Hematopoietic multipotent progenitor cell treated with erythropoietin and hydrocortisone succinate and interleukin-3 and kit ligand, for 8 days (in vitro differentiated cells): ENCODE measurements at regions not wholly inside any gene's neighbourhood (a gene's known extent, or its start where the extent isn't known, plus 50 kb on each side); places are given as distances from the start of the nearest gene placed in this dataset.

Experiments used
- DNase-seq: peaks from one replicate; pipeline ENCODE4 v3.0.0-alpha.2; 2015

DNA sequence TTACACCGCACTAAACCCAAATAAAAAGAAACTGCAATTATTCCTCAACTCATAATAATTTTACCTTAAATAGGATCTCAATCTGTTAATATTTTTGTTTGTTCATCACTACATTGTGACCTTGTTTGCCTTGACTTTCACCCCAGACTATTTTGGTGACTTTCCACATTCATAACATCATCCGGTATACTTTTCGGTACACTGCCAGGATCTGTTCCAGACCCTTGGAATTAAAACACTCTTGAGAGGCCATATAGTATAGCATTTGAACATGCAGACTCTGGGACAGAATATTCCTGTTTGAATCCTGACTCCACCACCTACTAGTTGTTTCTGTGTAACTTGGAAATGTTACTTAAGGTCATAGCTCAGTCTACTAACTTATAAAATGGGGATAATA is 577.4 kb downstream of the METTL4 start:
- DNase-seq: no peak

DNA sequence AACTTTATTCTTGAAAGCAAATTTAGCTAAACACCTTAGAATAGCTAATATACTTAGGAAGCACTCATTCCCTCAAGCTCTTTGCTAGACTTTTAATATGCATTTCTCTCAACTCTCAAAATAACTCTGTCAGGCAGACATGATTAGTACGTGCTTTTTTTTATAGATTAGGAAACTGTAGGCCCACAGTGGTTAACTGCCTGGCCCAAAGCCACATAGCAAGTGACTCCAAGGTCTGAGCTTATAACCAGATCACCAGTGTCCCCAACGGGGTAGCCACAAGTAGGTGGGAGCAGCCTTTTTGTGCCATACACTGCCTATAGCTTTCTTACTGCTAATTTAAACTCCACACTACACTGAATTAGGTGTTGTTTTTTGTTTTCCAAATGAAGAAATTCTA is 576.8 kb downstream of the METTL4 start:
- no peak for DNase-seq

DNA sequence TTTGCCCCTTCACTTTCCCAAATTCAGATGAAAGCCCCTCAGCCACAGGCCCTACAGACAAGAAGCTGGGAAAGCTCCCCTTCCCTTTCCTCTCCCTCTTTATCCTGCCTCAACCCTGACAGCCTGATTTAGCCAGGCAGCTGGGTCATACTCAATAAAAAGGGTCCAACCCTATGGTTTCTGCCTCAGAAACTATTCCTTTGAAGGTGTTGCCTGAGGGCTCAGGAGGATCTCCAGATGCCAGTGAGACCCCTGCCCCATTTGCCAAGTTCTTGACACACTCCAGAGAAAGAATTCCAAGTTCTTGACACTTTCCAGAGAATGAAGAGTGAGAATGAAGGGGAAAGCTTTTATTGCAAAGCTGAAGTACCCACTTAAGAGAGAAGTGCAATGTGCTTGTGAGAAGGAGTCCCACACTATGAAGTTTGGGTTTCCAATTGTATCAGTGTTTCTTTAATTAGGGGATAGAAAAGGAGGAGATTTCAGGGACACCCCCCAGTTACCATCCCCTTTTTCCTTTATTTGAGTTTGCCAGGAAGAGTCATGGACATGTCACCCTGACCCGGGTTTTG is 576.2 kb downstream of the METTL4 start:
- DNase-seq: no peak

DNA sequence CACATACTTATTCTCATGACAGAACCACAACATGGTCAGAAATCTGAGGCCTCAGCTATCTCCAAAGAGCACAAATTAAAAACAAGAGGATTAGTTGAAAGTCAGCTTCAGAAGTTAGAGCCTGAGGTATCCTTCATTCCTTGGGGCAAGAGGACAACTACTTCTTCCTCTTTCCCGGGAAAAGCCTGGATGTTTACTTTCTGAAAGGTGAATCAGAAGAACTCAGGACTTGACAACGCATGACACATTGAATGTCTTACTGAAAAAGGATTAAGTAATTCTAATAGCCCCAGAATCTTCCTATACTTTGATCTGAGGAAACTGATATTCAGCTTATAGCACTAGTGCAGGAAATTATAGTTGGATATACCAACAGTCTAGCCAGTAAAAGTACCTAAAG is 573.2 kb downstream of the METTL4 start:
- DNase-seq: no peak

DNA sequence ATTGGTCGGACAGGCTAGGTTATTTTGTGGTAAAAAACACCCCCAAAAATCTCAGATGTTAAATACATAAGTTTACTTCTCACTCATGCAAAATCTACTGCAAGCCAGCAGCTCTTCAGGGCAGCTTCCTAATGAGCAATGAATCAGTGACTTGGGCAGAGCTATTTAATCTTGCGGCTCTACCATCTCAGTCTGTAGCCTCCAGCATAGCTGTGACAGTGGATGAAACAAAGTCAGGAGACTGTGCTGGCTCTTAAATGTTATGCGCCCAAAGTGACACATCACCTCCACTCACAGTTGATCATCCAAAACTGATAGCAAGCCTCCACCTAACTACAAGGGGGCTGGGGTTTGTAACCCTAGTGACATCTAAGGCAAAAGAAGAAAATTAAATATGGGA is 571.9 kb downstream of the METTL4 start:
- no peak for DNase-seq

DNA sequence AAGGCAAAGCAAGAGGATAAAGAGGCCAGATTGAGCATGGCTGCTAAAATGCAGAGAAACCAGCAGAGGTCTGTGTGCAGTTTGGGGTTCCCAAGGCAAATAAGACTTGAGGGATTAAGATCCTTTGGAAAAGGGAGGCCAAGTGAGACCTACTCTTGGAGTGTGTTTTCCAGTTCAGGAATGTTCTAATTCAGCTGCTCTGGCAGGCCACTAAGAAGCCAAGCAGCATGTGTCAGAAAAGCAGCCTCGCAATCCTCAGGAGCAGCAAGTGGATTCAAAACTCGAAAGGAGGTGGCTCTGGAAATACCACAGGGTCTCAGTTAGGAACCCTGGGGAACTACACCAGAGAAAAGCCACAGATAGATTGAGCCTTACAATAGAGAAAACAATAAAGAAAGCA is 569.2 kb downstream of the METTL4 start:
- DNase-seq: no peak

DNA sequence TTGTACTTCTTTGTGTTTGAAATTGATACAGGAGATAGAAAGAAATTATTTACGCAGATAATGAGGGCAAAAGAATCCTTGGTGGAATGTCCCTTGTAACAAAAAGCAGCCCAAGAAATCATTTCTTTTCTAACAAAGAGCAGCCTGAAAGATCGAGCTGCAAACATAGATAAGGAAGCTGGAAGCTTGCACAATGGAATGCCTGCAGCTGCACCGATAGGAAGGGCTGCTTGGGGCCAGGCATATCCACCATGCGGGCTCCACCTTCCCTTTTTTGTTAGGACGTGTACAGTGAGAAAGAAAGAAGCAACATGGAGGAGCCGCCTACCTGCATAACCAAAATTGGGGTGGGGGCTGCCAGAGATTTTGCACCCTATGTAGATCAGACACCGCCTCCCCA is 568.7 kb downstream of the METTL4 start:
- DNase-seq: peak; percentile 16

DNA sequence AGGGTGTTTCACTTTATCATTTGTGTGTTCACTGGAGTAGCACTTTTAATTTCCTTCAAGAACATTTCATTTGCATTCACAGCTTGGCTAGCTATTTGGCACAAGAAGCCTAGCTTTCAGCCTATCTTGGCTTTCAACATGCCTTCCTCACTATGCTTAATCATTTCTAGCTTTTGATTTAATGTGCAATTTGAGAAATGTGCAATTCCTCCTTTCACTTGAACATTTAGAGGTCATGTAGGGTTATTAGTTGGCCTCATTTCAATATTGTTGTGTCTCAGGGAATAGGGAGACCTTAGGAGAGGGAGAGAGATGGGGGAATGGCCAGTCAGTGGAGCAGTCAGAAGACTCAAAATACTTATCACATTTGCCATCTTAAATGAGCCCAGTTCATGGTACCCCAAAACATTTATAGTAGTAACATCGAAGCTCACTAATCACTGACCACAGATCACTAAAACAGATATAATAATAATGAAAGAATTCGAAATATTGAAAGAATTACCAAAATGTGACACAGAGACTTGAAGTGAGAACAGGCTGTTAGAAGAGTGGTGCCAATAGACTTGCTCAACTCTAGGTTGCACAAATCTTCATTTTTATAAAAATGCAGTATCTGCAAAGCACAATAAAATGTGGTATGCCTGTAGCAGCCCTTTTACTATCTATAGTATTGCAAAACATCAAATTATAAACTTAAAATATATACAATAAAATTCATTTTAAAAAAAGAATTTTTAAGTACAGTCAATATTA is 561.2 kb downstream of the METTL4 start:
- DNase-seq: no peak

DNA sequence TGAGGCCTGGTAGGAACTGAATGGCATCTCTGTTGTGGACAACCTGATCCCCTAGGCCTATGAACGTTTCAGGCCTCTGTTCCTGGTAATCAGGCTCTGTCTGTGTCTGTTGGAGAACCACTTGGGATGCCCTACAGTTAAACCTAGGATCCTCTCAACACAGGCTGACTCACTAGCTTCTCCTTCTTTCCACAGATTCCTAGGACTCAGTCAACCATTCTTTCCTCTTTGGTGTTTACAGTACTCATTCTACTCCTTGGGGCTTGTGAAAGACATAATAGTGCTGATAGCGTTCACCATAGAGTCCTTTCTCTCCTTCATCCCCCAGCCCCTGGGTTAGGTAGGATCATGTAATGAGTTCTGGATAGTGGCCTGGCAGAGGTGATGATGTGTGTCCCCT is 544.3 kb downstream of the METTL4 start:
- DNase-seq: no peak

DNA sequence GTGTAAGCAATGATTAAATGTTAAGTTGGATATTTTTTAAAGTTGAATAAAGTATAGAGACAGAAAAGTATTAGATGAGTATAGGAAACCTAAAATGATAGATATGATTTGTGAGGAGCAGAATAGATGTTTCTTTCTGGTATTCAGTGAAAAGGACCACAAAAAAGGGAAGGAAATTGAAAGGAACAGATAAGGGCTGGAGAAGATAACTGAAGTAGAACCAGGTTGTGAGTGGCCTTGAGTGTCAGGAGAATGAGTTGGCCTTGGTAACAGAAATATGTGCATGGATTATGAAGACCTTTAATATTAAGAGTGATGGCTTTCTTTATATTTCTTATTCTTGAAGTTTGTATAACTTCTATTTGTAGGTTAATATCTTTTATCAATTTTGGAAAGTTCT is 543.5 kb downstream of the METTL4 start:
- no peak for DNase-seq

DNA sequence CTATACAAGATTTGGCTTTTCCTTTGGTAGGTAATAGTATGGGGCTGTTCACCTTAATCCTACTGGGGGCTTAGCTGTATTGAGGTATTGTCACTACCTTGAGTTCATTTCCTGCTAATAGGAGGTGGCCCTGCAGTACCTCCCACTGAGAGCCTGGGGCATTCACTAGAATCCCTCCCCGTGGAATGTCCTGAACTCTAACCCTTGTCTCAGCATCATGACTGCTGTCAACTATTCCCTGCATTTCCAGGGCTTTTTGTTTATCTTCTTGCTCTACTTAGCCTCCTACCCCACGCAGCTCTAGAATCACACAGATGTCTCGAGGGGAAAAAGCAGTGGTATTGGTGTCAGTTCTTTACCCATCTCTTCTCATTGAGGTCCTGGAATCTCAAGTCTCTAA is 542.3 kb downstream of the METTL4 start:
- DNase-seq: no peak

DNA sequence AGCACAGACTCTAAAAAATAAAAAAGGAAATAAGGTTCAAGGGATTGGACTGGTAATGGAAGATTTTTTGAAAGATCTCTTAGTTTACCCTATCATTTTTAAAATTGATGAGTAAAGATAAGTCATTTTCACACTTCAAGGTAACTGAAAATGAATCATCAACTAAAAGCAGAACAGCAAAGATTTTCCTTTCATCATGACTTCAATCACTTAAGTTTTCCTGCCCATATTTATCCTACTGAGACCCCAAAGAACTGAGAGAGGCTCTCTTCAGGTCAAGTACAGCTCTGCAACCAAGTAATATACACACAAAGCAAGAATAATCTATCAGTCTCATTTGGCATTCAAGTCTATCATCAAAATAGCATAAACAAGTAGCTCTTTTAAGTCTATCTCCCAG is 540.7 kb downstream of the METTL4 start:
- DNase-seq: no peak

DNA sequence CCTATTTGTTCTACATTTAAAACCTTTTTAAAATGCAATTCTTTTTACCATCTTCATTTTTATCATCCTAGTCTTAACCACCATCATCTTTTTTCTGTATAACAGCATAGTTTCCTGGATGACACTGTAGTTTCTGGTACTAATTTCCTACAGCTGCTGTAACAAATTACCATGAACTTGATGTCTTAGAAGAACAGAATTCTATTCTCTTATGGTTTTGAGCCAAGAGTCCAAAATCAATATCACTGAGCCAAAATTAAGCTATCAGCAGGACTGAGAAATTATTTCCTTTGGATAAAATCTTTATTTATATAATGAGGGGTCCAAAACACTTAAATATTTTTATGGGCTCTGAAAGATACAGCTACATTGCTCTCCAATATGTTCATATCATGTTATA is 539.3 kb downstream of the METTL4 start:
- DNase-seq: no peak

DNA sequence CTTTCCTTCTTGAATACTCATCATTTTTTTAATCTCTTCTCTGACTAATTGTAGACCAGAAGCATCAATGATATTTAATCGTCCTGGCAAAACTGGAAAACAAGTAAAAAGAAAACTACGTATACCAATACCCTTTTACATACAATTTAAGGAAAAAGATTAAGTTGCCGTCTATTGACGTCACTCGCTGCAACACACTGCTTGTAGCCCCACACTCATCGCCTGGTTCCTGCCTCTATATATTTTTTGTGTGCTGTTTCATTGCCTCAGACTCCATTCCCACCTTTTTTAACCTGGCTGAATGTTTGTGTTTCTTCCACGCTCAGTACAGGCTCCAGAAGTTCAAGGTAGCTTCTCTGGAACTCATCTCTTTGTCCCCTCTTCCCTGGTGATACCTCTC is 536.2 kb downstream of the METTL4 start:
- no peak for DNase-seq

DNA sequence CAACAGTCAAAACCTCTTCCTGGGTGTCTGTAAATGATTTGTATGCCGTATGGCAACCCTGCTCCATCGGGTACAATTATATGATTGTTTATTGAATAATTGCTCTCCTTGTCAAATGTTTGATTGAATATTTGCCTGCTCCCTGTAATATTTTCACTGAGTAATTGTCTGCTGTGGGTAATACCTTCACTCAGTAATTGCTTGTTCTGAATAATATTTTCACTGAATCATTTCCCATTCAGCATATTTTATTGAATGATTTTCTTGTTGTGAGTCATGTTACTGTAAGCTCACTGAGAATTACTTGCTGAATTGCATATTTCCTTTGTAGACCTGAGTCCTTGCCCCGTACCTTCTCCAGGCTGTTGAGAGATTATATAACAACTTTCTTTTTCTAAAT is 535.2 kb downstream of the METTL4 start:
- DNase-seq: no peak

DNA sequence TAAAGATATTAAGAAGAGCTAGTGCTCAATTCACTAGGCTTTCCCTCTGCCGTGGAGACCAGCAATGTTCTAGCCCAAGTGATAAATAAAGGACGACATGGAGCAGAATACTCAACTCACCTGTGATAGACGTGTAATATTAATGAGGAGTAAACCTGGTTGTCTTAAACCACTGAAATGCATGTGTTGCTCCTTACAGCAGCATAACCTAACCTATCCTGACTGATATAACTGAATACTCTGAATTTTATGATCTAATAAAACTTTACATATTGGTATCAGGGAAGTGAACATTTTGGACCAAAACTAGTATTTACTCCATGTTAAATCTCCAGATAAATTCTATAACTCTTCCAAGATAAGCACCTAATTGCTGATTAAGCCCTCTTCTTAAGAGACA is 531.0 kb downstream of the METTL4 start:
- DNase-seq: no peak

DNA sequence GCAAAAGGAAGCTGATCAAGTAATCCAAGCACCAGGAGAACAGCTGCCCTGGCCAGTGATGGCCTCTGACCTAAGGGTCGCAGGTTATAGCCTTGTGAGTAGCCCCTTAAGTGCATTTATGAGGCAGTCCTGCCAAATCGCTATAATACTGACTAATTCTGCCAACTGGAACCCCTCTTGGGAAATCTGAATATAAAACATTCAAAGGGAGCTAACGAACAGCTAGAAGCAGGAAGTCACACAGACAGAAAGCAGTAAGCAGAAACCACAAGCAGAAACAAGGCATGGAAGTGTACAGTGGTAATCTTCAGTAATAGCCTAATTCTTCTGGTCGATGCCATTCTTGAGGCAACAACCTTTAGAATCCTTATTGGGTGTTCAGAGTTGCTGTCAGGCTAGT is 521.3 kb downstream of the METTL4 start:
- no peak for DNase-seq

DNA sequence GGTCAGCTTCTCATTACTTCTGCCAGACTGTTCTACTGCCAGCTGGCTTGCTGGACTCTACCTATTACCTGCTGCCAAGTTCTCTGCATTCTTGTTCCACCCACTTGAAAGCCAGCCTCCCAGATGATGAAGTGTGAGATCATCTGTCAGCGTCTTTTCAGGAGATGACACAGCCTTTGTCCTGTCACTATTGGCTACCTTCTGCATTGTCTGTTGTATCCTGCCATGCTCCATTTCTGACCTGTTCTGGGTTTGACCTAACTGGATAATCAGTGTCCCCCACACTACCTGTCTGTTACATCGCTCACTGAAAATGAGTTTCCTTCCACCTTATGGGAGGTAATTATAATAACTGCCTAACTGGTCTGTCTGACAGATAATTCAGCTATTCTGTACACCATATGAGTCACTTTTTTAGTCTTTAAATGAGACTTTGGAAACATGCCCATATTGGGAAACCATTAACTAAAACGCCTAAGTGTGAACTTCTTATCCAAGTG is 520.6 kb downstream of the METTL4 start:
- DNase-seq: no peak

DNA sequence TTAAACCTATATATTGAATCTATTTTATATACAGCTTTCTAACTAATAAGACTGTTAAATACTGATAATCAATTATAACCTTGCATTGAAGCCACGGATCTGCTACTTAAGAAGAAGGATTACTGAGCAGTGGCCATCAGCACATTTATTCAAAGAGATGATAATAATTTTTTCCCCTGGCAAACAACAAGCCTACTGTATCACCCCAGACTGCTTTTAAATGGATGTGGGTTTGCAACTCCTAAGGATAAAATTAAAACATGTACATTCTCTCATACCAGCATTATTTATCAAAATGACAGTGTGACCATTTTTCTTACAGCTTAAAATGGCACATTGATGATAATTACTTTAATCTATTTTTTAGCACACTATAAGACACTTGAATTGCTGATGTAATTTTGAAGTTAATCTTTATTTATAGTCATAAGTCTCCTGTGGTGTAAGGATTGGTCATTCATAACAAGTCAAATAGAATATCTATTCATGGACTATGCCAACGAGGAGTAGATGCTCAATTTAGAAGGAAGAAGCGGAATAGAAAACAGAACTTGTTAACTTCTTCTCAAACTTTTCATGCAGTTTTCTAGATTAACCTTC is 517.7 kb downstream of the METTL4 start:
- no peak for DNase-seq

DNA sequence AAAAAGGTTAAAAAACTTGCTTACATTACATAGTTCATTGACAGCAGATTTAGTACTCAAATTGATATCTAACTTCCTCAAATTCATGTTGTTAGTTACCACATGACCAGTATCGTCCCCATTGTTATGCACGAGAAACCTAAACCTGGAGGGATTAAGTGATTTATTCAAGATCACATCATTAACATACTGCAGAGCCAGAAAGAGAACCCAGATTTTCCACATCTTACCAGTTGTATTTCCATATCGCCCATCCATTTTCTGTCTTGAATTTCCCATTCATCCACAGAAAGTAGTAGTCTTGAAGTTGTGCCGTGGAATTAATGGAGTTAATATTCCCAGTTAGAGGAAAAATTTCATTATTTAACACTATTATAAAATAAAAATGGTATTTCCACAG is 512.0 kb downstream of the METTL4 start:
- no peak for DNase-seq

DNA sequence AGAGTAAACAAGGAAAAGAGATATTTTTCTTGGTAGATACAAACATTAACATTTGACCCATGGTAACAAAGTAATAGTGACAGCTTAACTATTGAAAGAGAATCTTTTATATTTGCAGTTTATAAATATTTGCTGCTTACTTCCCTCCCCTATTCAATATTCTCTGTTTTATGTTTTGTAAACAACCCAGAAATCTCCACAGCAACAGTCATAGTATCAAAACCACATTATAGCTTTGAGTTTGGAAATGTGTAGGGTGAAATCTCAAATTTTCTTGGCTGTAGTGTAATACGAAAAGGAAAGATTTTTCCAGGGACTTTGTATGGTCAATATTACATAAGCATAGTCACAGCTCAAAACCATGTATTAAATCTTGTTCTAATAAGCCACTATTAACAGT is 511.2 kb downstream of the METTL4 start:
- no peak for DNase-seq

DNA sequence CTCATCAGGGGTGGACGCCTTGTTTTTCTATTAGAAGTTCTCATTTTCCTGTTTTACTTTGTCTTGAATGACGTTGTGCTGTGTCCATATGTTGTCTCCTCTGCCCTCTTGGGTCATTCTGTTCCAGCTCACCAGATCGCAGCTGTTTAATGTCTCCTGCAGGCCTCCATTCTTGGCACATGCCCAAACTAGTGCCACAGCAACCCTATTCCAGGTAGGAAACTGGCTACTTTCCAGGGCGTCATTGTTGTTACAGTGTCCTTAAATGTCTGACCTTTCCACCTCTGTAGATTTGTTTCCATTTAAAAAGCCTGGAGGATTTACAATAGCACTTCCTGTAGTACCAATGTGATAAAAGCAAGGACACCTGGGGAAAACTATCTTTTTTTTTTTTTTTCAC is 500.7 kb downstream of the METTL4 start:
- DNase-seq: no peak

DNA sequence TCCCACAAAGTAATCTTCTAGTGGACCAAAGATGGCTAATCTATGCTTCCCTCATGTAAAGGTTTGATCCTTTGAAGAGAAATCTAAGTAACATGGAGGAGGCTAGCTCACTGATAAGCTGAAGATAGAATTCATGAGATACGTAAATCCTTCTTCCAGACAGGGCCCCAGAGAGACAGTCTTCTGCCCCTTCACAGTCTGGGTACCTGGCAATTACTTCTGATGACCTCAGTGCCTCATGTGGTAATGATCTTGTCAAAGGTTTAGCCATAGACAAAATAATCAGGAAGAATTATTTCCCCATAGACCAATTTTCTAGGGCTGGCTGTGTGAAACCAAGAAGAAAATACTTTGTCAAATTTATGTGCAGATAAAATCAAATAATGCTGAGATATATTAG is 495.8 kb downstream of the METTL4 start:
- DNase-seq: no peak

DNA sequence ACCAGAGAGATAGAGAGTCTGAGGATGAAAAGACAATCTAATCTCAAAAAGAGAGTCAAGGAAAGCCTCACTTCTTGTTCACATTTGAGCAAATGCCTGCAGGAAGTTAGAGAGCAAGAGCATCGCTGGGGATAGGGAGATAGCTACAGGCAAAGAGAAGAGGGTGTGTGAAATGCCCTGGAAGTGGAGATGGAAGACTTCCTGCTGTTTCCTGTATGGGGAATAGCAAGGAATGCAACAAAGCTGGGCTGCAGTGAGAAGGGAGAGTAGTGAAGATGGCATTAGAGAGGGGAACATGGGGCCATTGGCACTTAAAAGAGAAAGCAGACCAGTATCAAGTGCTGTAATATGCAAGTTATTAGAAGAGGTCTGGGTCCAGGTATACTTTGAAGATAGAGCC is 488.6 kb downstream of the METTL4 start:
- DNase-seq: no peak

DNA sequence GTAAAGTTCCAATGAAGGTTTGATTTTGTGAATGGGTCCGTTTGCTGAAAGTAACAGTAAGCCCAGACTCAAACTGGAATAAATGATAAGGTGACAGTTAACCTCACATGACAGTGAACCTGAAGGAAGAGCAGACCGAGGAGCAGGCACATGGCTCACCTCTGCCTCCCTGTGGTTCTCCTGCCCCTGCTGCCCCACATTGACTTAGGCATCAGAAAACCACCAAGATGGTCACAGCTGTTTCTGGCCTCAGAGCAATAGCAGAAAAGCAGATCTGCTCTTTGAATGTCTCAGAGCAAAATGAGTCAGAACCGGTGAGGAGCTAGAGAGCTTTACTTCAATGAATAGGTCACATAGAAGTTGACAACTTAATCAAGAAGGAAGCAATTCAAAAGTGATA is 487.6 kb downstream of the METTL4 start:
- DNase-seq: peak; percentile 17
